ENCODE measurements at regions not wholly inside any gene's neighbourhood (a gene's known extent, or its start where the extent isn't known, plus 50 kb on each side); places are given as distances from the start of the nearest gene placed in this dataset.
"Not testable (repeated sequence)": the region's sequence is repeated elsewhere in the genome, so short reads cannot be mapped to it uniquely, and the experiment has no call there.

- no peak overlapping the region for H3K27ac Mint-ChIP-seq
- H3K9me3 Mint-ChIP-seq, result peaks cover 4% of the 10 kb centered on the region
- no peak for TF ChIP-seq CTCF (IDR thresholded peaks at IDR 0.05)
- intact Hi-C loops (cut with micrococcal nuclease), result loop anchor here (5.0 to 10.0 kb wide), 4 partner anchors 93 to 431 kb away; no protein-coding TSS in a partner anchor
- H3K4me1 Mint-ChIP-seq, result peaks cover 13% of the 10 kb centered on the region
- H3K4me3 Mint-ChIP-seq, result no peak overlapping the region
- DNase-seq (no peak), ATAC-seq (ENCODE audit: low read depth) (no peak)
- POLR2A ChIA-PET, result interaction anchor here (0.8 to 1.6 kb wide), 2 partner anchors 26 to 545 kb away, joined by 8 read pairs; no protein-coding TSS in a partner anchor
- H3K27me3 Mint-ChIP-seq, result peaks cover 7% of the 10 kb centered on the region
- CTCF ChIA-PET, result interaction anchor here (1.3 to 1.4 kb wide), 2 partner anchors 11 to 514 kb away, joined by 3 to 5 read pairs; no protein-coding TSS in a partner anchor
- H3K36me3 Mint-ChIP-seq (ENCODE audit: low read depth), result no peaks in the 10 kb centered on the region
Observed at GRCh38 chr1:38585460-38585859, 274.1 kb downstream of the RRAGC start.

- POLR2A ChIA-PET, result interaction anchor here (1.6 kb wide), 1 partner anchor 25 kb away, joined by 8 read pairs; no protein-coding TSS in a partner anchor
- no peak overlapping the region for H3K4me3 Mint-ChIP-seq
- DNase-seq (no peak), ATAC-seq (ENCODE audit: low read depth) (no peak)
- CTCF ChIA-PET, result no interaction called here
- peaks cover 14% of the 10 kb centered on the region for H3K27me3 Mint-ChIP-seq
- peaks cover 4% of the 10 kb centered on the region for H3K9me3 Mint-ChIP-seq
- H3K27ac Mint-ChIP-seq, result no peak overlapping the region
- no peaks in the 10 kb centered on the region for H3K36me3 Mint-ChIP-seq (ENCODE audit: low read depth)
- H3K4me1 Mint-ChIP-seq, result peaks cover 13% of the 10 kb centered on the region
- no peak for TF ChIP-seq CTCF (IDR thresholded peaks at IDR 0.05)
- intact Hi-C loops (cut with micrococcal nuclease), result loop anchor here (5.0 to 10.0 kb wide), 4 partner anchors 92 to 430 kb away; no protein-coding TSS in a partner anchor
Observed at GRCh38 chr1:38584448-38585355, 274.9 kb downstream of the RRAGC start.

GRCh38 chr1:38583287-38583686 is 276.3 kb downstream of the RRAGC start:
- H3K36me3 Mint-ChIP-seq (ENCODE audit: low read depth); CTCF ChIA-PET; POLR2A ChIA-PET; H3K9me3 Mint-ChIP-seq; ATAC-seq (ENCODE audit: low read depth); DNase-seq; H3K4me3 Mint-ChIP-seq; H3K27ac Mint-ChIP-seq: not testable (repeated sequence)
- peaks cover 25% of the 10 kb centered on the region for H3K27me3 Mint-ChIP-seq
- peaks cover 13% of the 10 kb centered on the region for H3K4me1 Mint-ChIP-seq
- intact Hi-C loops (cut with micrococcal nuclease), result loop anchor here (10.0 kb wide), 2 partner anchors 108 to 428 kb away; no protein-coding TSS in a partner anchor

- Mint-ChIP-seq H3K4me3 (no peak overlapping the region), H3K27me3 (peaks cover 40% of the 10 kb centered on the region), H3K9me3 (peaks cover 4% of the 10 kb centered on the region), H3K4me1 (peaks cover 13% of the 10 kb centered on the region), H3K36me3 (ENCODE audit: low read depth) (no peaks in the 10 kb centered on the region), H3K27ac (no peak overlapping the region)
- ChIA-PET POLR2A (no interaction called here), CTCF (no interaction called here)
- DNase-seq, result no peak
- intact Hi-C loops (cut with micrococcal nuclease), result loop anchor here (10.0 kb wide), 2 partner anchors 107 to 427 kb away; no protein-coding TSS in a partner anchor
- no peak for ATAC-seq (ENCODE audit: low read depth)
- TF ChIP-seq CTCF (IDR thresholded peaks at IDR 0.05), result no peak
Observed at GRCh38 chr1:38581396-38581795, 278.2 kb downstream of the RRAGC start.

GRCh38 chr1:38580594-38580993 is 279.0 kb downstream of the RRAGC start:
- no peak for ATAC-seq (ENCODE audit: low read depth)
- DNase-seq, result no peak
- Mint-ChIP-seq H3K4me3 (no peak overlapping the region), H3K9me3 (peaks cover 4% of the 10 kb centered on the region), H3K4me1 (peaks cover 11% of the 10 kb centered on the region), H3K27ac (no peak overlapping the region), H3K36me3 (ENCODE audit: low read depth) (no peaks in the 10 kb centered on the region), H3K27me3 (peaks cover 40% of the 10 kb centered on the region)
- intact Hi-C loops (cut with micrococcal nuclease), result loop anchor here (10.0 kb wide), 2 partner anchors 106 to 426 kb away; no protein-coding TSS in a partner anchor
- ChIA-PET CTCF (no interaction called here), POLR2A (interaction anchor here (0.8 kb wide), 1 partner anchor 21 kb away, joined by 3 read pairs; no protein-coding TSS in a partner anchor)
- TF ChIP-seq CTCF (IDR thresholded peaks at IDR 0.05), result no peak

All from activated B cell treated with CpG ODN at 0.5 μM for 24 hours (primary cell).